ENCODE measurements at regions not wholly inside any gene's neighbourhood (a gene's known extent, or its start where the extent isn't known, plus 50 kb on each side); places are given as distances from the start of the nearest gene placed in this dataset.
"Not testable (repeated sequence)": the region's sequence is repeated elsewhere in the genome, so short reads cannot be mapped to it uniquely, and the experiment has no call there.

- DNase-seq, result no peak
- in situ Hi-C loops (cut with HindIII; ENCODE audit: low pct_ligation_motif_present, low pct_unique_long_range_greater_than_20kb, low sequenced_read_pairs), result no loop called here
Observed at GRCh38 chr6:51167468-51167867, 348.8 kb downstream of the TFAP2B start.

- in situ Hi-C loops (cut with HindIII; ENCODE audit: low pct_ligation_motif_present, low pct_unique_long_range_greater_than_20kb, low sequenced_read_pairs), result no loop called here
- no peak for DNase-seq
Observed at GRCh38 chr6:51182827-51183226, 364.2 kb downstream of the TFAP2B start.

- in situ Hi-C loops (cut with HindIII; ENCODE audit: low pct_ligation_motif_present, low pct_unique_long_range_greater_than_20kb, low sequenced_read_pairs), result no loop called here
- no peak for DNase-seq
Observed at GRCh38 chr6:51184046-51184445, 365.4 kb downstream of the TFAP2B start.

- in situ Hi-C loops (cut with HindIII; ENCODE audit: low pct_ligation_motif_present, low pct_unique_long_range_greater_than_20kb, low sequenced_read_pairs); DNase-seq: not testable (repeated sequence)
Observed at GRCh38 chr6:51193163-51193562, 374.5 kb downstream of the TFAP2B start.

GRCh38 chr6:51199105-51199552 lies 380.5 kb downstream of the TFAP2B start:
- no peak for DNase-seq
- in situ Hi-C loops (cut with HindIII; ENCODE audit: low pct_ligation_motif_present, low pct_unique_long_range_greater_than_20kb, low sequenced_read_pairs), result no loop called here

GRCh38 chr6:51199733-51200260 lies 381.1 kb downstream of the TFAP2B start:
- in situ Hi-C loops (cut with HindIII; ENCODE audit: low pct_ligation_motif_present, low pct_unique_long_range_greater_than_20kb, low sequenced_read_pairs), result no loop called here
- DNase-seq, result no peak

GRCh38 chr6:51200676-51201075 lies 382.0 kb downstream of the TFAP2B start:
- no peak for DNase-seq
- in situ Hi-C loops (cut with HindIII; ENCODE audit: low pct_ligation_motif_present, low pct_unique_long_range_greater_than_20kb, low sequenced_read_pairs), result no loop called here

- in situ Hi-C loops (cut with HindIII; ENCODE audit: low pct_ligation_motif_present, low pct_unique_long_range_greater_than_20kb, low sequenced_read_pairs); DNase-seq: not testable (repeated sequence)
Observed at GRCh38 chr6:51202653-51203052, 384.0 kb downstream of the TFAP2B start.

GRCh38 chr6:51203504-51203903 lies 384.8 kb downstream of the TFAP2B start:
- in situ Hi-C loops (cut with HindIII; ENCODE audit: low pct_ligation_motif_present, low pct_unique_long_range_greater_than_20kb, low sequenced_read_pairs), result no loop called here
- no peak for DNase-seq

GRCh38 chr6:51206686-51207085 lies 388.0 kb downstream of the TFAP2B start:
- not testable (repeated sequence) for DNase-seq

GRCh38 chr6:51209651-51210050 lies 391.0 kb downstream of the TFAP2B start:
- in situ Hi-C loops (cut with HindIII; ENCODE audit: low pct_ligation_motif_present, low pct_unique_long_range_greater_than_20kb, low sequenced_read_pairs), result no loop called here
- DNase-seq, result no peak

More at GRCh38 chr6:51206686-51207085, 388.0 kb downstream of the TFAP2B start:
- in situ Hi-C loops (cut with HindIII; ENCODE audit: low pct_ligation_motif_present, low pct_unique_long_range_greater_than_20kb, low sequenced_read_pairs), result not testable (repeated sequence)

GRCh38 chr6:51213811-51214210 lies 395.1 kb downstream of the TFAP2B start:
- no peak for DNase-seq
- in situ Hi-C loops (cut with HindIII; ENCODE audit: low pct_ligation_motif_present, low pct_unique_long_range_greater_than_20kb, low sequenced_read_pairs), result no loop called here

GRCh38 chr6:51214442-51214841 lies 395.8 kb downstream of the TFAP2B start:
- in situ Hi-C loops (cut with HindIII; ENCODE audit: low pct_ligation_motif_present, low pct_unique_long_range_greater_than_20kb, low sequenced_read_pairs), result no loop called here
- no peak for DNase-seq

- in situ Hi-C loops (cut with HindIII; ENCODE audit: low pct_ligation_motif_present, low pct_unique_long_range_greater_than_20kb, low sequenced_read_pairs), result no loop called here
Observed at GRCh38 chr6:51218181-51218580, 399.5 kb downstream of the TFAP2B start.

GRCh38 chr6:51224580-51225240 lies 406.0 kb downstream of the TFAP2B start:
- DNase-seq; in situ Hi-C loops (cut with HindIII; ENCODE audit: low pct_ligation_motif_present, low pct_unique_long_range_greater_than_20kb, low sequenced_read_pairs): not testable (repeated sequence)

More at GRCh38 chr6:51218181-51218580, 399.5 kb downstream of the TFAP2B start:
- no peak for DNase-seq

- in situ Hi-C loops (cut with HindIII; ENCODE audit: low pct_ligation_motif_present, low pct_unique_long_range_greater_than_20kb, low sequenced_read_pairs), result no loop called here
- DNase-seq, result no peak
Observed at GRCh38 chr6:51241376-51241775, 422.7 kb downstream of the TFAP2B start.

- in situ Hi-C loops (cut with HindIII; ENCODE audit: low pct_ligation_motif_present, low pct_unique_long_range_greater_than_20kb, low sequenced_read_pairs), result no loop called here
- no peak for DNase-seq
Observed at GRCh38 chr6:51249798-51250197, 431.1 kb downstream of the TFAP2B start.

- in situ Hi-C loops (cut with HindIII; ENCODE audit: low pct_ligation_motif_present, low pct_unique_long_range_greater_than_20kb, low sequenced_read_pairs), result no loop called here
- DNase-seq, result no peak
Observed at GRCh38 chr6:51250317-51250716, 431.6 kb downstream of the TFAP2B start.

- in situ Hi-C loops (cut with HindIII; ENCODE audit: low pct_ligation_motif_present, low pct_unique_long_range_greater_than_20kb, low sequenced_read_pairs), result no loop called here
- no peak for DNase-seq
Observed at GRCh38 chr6:51257938-51258337, 439.3 kb downstream of the TFAP2B start.

GRCh38 chr6:51260003-51260402 lies 441.3 kb downstream of the TFAP2B start:
- in situ Hi-C loops (cut with HindIII; ENCODE audit: low pct_ligation_motif_present, low pct_unique_long_range_greater_than_20kb, low sequenced_read_pairs), result no loop called here
- no peak for DNase-seq

Measured in ACHN (cell line).